Choroid plexus epithelial cell (primary cell): ENCODE measurements at regions not wholly inside any gene's neighbourhood (a gene's known extent, or its start where the extent isn't known, plus 50 kb on each side); places are given as distances from the start of the nearest gene placed in this dataset.
"Not testable (repeated sequence)": the region's sequence is repeated elsewhere in the genome, so short reads cannot be mapped to it uniquely, and the experiment has no call there.

Experiments
- DNase-seq: peaks from one replicate; pipeline ENCODE4 v3.0.0-alpha.2; 2010; ENCODE audit warnings: low read depth
- H3K4me3 ChIP-seq: 2 replicates; pipeline ENCODE4 v1.5.1; 2011; ENCODE audit warnings: low read depth, mild to moderate bottlenecking, control low read depth, low read length, moderate library complexity
- TF ChIP-seq, protein P1 (sequence below): conservative IDR thresholded peaks from 2 replicates; pipeline ENCODE4 v1.5.1; 2011; ENCODE audit warnings: low read depth, mild to moderate bottlenecking, control low read depth, inconsistent platforms, low read length, moderate library complexity

DNA sequence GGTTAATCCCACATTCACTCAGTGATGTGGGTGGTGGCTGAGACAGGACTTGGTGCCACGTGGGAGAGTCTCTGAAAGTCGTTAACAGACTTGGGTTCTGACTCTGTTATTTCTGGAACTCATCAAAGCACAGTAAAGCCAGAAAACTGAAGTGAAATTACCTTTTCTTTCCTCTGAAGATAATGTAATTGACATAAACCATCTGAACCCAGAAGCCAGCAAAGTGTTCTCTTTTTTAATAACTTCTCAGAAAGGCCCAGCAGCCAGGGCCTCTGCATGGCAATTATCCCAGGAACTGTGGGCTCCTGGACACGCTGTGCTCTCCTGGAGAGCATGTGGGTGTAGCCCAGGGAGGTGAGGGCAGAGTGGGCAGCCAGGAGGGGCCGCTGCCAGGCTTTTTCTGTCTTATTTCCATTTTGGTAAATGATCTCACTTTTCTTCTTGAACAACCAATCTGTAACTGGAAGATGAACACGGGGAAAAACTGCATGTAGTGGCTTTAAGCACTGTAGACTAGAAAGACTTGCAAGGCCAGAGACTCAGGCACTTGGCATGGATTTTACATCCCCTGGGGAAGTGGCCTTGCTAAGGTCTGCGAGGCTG lies 444.1 kb upstream of the TMEM132C start:
- no peak for DNase-seq
- TF ChIP-seq, protein P1, sequence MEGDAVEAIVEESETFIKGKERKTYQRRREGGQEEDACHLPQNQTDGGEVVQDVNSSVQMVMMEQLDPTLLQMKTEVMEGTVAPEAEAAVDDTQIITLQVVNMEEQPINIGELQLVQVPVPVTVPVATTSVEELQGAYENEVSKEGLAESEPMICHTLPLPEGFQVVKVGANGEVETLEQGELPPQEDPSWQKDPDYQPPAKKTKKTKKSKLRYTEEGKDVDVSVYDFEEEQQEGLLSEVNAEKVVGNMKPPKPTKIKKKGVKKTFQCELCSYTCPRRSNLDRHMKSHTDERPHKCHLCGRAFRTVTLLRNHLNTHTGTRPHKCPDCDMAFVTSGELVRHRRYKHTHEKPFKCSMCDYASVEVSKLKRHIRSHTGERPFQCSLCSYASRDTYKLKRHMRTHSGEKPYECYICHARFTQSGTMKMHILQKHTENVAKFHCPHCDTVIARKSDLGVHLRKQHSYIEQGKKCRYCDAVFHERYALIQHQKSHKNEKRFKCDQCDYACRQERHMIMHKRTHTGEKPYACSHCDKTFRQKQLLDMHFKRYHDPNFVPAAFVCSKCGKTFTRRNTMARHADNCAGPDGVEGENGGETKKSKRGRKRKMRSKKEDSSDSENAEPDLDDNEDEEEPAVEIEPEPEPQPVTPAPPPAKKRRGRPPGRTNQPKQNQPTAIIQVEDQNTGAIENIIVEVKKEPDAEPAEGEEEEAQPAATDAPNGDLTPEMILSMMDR: no peak
- H3K4me3 ChIP-seq: no peak overlapping the region

DNA sequence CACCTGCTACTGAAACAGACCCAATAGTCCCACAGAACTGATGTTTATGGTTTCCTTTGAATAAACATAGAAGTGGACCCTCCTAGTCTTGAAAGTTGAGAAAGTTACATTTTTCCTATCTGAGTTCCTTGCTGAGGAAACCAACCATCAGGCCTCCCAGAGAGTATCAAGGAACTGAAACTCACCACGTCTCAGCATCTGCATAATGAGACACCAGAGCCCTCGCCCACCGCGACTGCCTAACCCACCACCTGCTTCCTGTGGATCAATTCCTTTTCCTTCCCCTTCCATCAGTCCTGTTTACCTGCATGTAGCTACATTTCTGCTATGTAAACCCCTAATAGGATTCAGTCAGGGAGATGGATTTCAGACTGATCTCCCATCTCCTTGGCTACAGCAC lies 443.2 kb upstream of the TMEM132C start:
- H3K4me3 ChIP-seq: no peak overlapping the region
- no peak for DNase-seq
- TF ChIP-seq, protein P1: no peak

DNA sequence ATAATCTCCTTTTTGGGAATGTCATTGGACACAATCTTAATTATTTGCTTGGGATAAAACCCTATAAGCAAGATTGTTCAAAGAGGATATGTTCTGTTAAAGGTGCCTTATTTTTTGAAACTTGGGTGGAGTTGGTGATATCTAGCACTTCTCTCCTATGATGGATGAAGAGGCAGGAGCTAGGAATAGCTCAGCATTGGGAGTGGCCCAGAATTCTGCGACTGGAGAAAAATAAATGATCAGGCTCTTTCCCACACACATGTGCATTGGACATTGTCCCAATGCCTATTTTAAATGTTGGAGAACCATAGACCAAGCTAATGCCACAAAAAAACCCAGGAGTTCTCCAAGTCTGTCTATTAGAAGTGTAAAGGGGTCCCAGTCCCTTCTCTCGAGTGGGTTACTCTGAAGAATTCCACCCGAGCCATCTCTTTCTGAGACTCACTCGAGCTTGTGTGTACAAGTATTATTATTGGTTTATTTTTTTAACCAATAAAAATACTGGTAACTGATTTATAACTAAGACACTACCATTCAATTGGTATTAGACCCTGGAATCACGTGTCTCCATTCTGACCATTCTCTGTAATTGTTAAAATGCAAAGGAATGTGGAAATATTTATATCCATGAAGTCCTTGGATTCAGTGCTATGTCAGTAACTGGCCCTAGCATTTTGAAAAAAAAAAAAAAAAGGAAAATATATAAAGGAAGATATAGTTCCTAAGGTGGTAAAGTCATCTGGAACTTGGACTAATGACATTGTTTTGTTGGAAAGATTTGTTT lies 437.5 kb upstream of the TMEM132C start:
- no peak overlapping the region for H3K4me3 ChIP-seq
- TF ChIP-seq, protein P1: no peak
- no peak for DNase-seq

DNA sequence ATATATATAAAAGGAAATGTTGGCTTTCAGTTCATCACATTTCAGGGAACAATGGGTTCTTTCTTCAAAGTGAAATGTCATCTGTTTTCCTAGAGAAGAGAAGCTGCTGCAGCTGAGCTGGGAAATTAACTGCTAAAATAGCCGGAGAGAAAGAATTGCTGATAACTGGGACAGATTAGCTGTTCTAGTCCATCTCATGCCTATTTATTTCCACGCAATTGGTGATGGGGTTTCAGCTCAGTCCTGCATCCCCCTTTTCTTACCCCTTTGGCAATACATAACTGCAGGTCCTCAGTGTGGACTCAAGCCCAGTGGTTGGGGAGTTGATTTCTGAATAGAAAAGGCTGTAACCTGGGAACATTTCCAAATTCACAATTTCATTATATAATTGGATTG lies 436.9 kb upstream of the TMEM132C start:
- TF ChIP-seq, protein P1: no peak
- H3K4me3 ChIP-seq: no peak overlapping the region
- no peak for DNase-seq

DNA sequence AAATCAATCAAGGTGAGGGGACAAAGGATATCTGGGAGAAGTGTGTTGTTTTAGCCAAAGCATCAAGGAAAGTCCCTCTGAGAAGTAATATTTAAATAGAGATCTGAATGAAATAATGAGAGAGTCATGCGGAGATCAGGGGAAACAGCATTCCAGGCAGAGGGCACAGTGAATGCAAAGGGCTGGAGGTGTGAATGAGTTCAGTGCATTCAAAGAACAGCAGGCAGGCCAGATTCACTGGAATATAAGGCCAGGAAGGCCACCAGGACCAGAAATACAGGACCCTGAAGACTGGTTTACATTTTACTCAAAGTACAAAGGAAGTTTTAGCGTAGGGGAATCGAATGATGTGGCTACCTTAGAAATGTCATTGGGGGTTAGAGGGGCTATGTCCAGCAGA lies 436.2 kb upstream of the TMEM132C start:
- TF ChIP-seq, protein P1: no peak
- H3K4me3 ChIP-seq: no peak overlapping the region
- no peak for DNase-seq

DNA sequence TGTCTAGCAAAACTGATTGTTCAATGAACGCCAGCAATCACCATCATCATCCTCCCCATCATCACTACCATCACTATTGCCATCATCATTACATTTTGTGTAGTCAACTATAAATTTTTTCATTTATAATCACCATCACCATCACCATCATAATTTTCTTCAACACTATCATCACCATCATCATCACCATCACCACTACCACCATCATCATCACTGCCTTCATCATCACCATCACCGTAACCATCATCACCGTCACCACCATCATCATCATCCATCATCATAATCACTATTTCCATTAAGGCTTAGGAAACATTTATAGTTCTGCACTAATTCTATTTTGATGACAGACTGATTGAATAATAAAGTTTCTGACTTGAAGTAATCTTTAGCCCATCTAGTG lies 434.8 kb upstream of the TMEM132C start:
- DNase-seq: no peak
- H3K4me3 ChIP-seq: no peak overlapping the region
- TF ChIP-seq, protein P1: no peak

DNA sequence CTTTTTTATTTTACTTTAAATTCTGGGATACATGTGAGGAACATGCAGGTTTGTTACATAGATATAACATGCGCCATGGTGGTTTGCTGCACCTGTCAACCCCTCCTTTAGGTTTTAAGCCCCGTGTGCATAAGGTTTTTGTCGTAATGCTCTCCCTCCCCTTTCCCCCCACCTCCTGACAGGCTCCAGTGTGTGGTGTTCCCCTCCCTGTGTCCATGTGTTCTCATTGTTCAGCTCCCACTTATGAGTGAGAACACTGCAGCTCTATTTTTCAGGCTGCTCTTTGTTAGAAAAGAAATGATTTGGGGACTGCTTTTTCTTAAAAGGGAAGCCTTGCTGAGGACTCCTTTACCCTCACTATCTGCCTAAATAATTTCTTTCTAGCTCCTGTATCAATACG lies 430.2 kb upstream of the TMEM132C start:
- DNase-seq, H3K4me3 ChIP-seq: not testable (repeated sequence)
